ENCODE measurements at regions not wholly inside any gene's neighbourhood (a gene's known extent, or its start where the extent isn't known, plus 50 kb on each side); places are given as distances from the start of the nearest gene placed in this dataset.
"Not testable (repeated sequence)": the region's sequence is repeated elsewhere in the genome, so short reads cannot be mapped to it uniquely, and the experiment has no call there.

GRCh38 chr13:81888855-81889254 lies 1547.9 kb upstream of the SPRY2 start:
- Histone ChIP-seq H3K9me3 (no peaks in the 10 kb centered on the region), H3K36me3 (no peaks in the 10 kb centered on the region)

GRCh38 chr13:81874681-81875661 lies 1534.0 kb upstream of the SPRY2 start:
- 48 to 59% methylated on average over 9 to 10 of the region's 10 CpGs for WGBS, 2 donors
- TF ChIP-seq, protein P1, sequence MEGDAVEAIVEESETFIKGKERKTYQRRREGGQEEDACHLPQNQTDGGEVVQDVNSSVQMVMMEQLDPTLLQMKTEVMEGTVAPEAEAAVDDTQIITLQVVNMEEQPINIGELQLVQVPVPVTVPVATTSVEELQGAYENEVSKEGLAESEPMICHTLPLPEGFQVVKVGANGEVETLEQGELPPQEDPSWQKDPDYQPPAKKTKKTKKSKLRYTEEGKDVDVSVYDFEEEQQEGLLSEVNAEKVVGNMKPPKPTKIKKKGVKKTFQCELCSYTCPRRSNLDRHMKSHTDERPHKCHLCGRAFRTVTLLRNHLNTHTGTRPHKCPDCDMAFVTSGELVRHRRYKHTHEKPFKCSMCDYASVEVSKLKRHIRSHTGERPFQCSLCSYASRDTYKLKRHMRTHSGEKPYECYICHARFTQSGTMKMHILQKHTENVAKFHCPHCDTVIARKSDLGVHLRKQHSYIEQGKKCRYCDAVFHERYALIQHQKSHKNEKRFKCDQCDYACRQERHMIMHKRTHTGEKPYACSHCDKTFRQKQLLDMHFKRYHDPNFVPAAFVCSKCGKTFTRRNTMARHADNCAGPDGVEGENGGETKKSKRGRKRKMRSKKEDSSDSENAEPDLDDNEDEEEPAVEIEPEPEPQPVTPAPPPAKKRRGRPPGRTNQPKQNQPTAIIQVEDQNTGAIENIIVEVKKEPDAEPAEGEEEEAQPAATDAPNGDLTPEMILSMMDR (IDR thresholded peaks at IDR 0.05), result no peak
- no peak for TF ChIP-seq POLR2A (IDR thresholded peaks at IDR 0.05)
- no peak for DNase-seq
- intact Hi-C loops (cut with DNase I), result no loop called here
- Histone ChIP-seq H3K9me3 (no peaks in the 10 kb centered on the region), H3K36me3 (no peaks in the 10 kb centered on the region), H3K4me1 (no peaks in the 10 kb centered on the region), H3K4me3 (replicated peaks in 1 of 3) (no peak overlapping the region), H3K27me3 (no peaks in the 10 kb centered on the region), H3K27ac (no peak overlapping the region)

More at GRCh38 chr13:81888855-81889254, 1547.9 kb upstream of the SPRY2 start:
- WGBS, 2 donors, result 69 to 80% methylated on average over 2 of the region's 2 CpGs
- no peaks in the 10 kb centered on the region for H3K27me3 ChIP-seq
- H3K4me3 ChIP-seq (replicated peaks in 1 of 3), result no peak overlapping the region
- H3K4me1 ChIP-seq, result no peaks in the 10 kb centered on the region
- DNase-seq, result no peak
- no peak overlapping the region for H3K27ac ChIP-seq
- intact Hi-C loops (cut with DNase I), result no loop called here
- TF ChIP-seq, protein P1 (IDR thresholded peaks at IDR 0.05), result no peak
- no peak for TF ChIP-seq POLR2A (IDR thresholded peaks at IDR 0.05)

- Histone ChIP-seq H3K4me1 (no peaks in the 10 kb centered on the region), H3K36me3 (no peaks in the 10 kb centered on the region), H3K27me3 (no peaks in the 10 kb centered on the region), H3K9me3 (no peaks in the 10 kb centered on the region), H3K4me3 (replicated peaks in 1 of 3) (no peak overlapping the region), H3K27ac (no peak overlapping the region)
- TF ChIP-seq, protein P1 (IDR thresholded peaks at IDR 0.05), result no peak
- TF ChIP-seq POLR2A (IDR thresholded peaks at IDR 0.05), result no peak
- intact Hi-C loops (cut with DNase I), result no loop called here
- no peak for DNase-seq
- WGBS, 2 donors, result 59 to 61% methylated on average over 4 of the region's 4 CpGs
Measured at GRCh38 chr13:81874253-81874652, 1533.3 kb upstream of the SPRY2 start.

GRCh38 chr13:81872581-81872980 lies 1531.7 kb upstream of the SPRY2 start:
- no peaks in the 10 kb centered on the region for H3K4me1 ChIP-seq
- DNase-seq, result no peak
- intact Hi-C loops (cut with DNase I), result no loop called here
- WGBS, 2 donors, result 6 to 8% methylated on average over 3 of the region's 3 CpGs
- no peaks in the 10 kb centered on the region for H3K36me3 ChIP-seq
- H3K4me3 ChIP-seq (replicated peaks in 1 of 3), result no peak overlapping the region
- no peaks in the 10 kb centered on the region for H3K9me3 ChIP-seq
- H3K27me3 ChIP-seq, result no peaks in the 10 kb centered on the region
- no peak overlapping the region for H3K27ac ChIP-seq
- TF ChIP-seq, protein P1 (IDR thresholded peaks at IDR 0.05), result peak in 3 of 6 experiments; percentile 17 to 35 (median 31)
- no peak for TF ChIP-seq POLR2A (IDR thresholded peaks at IDR 0.05)

DNA sequence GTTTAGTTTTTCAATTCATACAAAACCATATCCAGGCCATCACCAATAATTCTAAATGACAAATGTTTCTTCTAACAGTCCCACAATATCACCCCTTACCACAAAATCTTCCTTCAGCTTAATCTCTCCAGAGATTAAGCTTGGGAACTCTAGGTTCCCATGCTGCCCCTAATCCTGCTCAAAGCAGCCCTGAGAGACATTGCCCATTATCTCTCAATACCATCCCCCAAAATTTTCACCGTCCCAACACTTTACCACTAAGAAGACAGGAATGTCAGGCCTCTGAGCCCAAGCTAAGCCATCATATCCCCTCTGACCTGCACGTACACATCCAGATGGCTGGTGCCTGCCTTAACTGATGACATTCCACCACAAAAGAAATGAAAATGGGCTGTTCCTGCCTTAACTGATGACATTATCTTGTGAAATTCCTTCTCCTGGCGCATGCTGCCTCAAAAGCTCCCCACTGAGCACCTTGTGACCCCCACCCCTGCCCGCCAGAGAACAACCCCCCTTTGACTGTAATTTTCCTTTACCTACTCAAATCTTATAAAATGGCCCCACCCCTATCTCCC lies 1530.9 kb upstream of the SPRY2 start:
- WGBS, 2 donors, result 59 to 72% methylated on average over 4 of the region's 4 CpGs
- H3K36me3 ChIP-seq; H3K27ac ChIP-seq; H3K4me1 ChIP-seq; H3K27me3 ChIP-seq; H3K4me3 ChIP-seq (replicated peaks in 1 of 3); intact Hi-C loops (cut with DNase I); H3K9me3 ChIP-seq; DNase-seq: not testable (repeated sequence)
